Mammary epithelial cell (primary cell): ENCODE measurements at regions not wholly inside any gene's neighbourhood (a gene's known extent, or its start where the extent isn't known, plus 50 kb on each side); places are given as distances from the start of the nearest gene placed in this dataset.

ENCODE experiments used
- EZH2 ChIP-seq: IDR thresholded peaks from 2 replicates; pipeline ENCODE4 v1.6.1; 2012; ENCODE audit warnings: low read length, inconsistent platforms, borderline replicate concordance
- TF ChIP-seq, protein P1 (sequence below), 2 donors: IDR thresholded peaks in 1 of 2; conservative IDR thresholded peaks in 1 of 2; 2 replicates each; pipeline ENCODE4 v1.5.1; 2011 to 2012; ENCODE audit warnings: inconsistent platforms in 2 of 2, low read length in 2 of 2, mild to moderate bottlenecking in 2 of 2, control low read depth in 1 of 2, low read depth in 1 of 2; ENCODE audit not compliant: insufficient read depth in 1 of 2; ENCODE audit errors: extremely low read depth in 1 of 2

DNA sequence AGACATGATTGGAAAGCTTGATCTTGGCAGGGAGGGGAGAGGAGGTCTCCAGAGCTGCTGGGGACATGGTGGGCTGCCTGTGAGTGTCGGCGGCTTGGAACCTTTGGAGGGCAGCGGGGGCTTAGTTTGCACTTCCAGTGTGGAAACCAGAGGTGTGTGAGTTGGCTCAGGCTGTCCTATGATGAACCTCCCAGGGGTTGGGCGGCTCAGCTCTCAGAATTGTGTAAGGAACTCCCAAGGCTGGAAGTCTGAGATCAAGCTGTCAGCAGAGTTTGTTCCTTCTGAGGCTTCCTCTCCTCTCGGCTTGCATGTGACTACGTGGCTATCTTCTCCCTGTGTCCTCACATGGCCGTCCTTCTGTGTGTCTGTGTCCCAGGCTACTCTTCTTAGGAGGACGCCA lies 87.9 kb upstream of the B3GAT1 start:
- TF ChIP-seq, protein P1, sequence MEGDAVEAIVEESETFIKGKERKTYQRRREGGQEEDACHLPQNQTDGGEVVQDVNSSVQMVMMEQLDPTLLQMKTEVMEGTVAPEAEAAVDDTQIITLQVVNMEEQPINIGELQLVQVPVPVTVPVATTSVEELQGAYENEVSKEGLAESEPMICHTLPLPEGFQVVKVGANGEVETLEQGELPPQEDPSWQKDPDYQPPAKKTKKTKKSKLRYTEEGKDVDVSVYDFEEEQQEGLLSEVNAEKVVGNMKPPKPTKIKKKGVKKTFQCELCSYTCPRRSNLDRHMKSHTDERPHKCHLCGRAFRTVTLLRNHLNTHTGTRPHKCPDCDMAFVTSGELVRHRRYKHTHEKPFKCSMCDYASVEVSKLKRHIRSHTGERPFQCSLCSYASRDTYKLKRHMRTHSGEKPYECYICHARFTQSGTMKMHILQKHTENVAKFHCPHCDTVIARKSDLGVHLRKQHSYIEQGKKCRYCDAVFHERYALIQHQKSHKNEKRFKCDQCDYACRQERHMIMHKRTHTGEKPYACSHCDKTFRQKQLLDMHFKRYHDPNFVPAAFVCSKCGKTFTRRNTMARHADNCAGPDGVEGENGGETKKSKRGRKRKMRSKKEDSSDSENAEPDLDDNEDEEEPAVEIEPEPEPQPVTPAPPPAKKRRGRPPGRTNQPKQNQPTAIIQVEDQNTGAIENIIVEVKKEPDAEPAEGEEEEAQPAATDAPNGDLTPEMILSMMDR (conservative IDR thresholded peaks at IDR 0.05 in 1 of 2, IDR thresholded peaks at IDR 0.05 in 1 of 2; ENCODE audit: extremely low read depth in 1 of 2, insufficient read depth in 1 of 2, low read depth in 1 of 2, low read length in 2 of 2), result no peak
- no peak for TF ChIP-seq EZH2
